ENCODE measurements at regions not wholly inside any gene's neighbourhood (a gene's known extent, or its start where the extent isn't known, plus 50 kb on each side); places are given as distances from the start of the nearest gene placed in this dataset.

GRCh38 chr4:59002148-59002547, 1892.0 kb upstream of the IGFBP7 start:
- CTCF ChIA-PET, result no interaction called here
- Histone ChIP-seq H3K4me3 (replicated peaks in 1 of 3; ENCODE audit: insufficient read depth in 1 of 3, low read depth in 1 of 3, low read length in 3 of 3) (no peak overlapping the region), H3K27ac (ENCODE audit: insufficient read depth, low read depth, low read length) (no peak overlapping the region), H3K9ac (replicated peaks; ENCODE audit: extremely low read depth, insufficient read depth, low read length) (no peak overlapping the region), H3K9me3 (replicated peaks; ENCODE audit: control insufficient read depth, insufficient read depth, low read length) (peaks cover 1% of the 10 kb centered on the region), H3K4me2 (ENCODE audit: insufficient read depth, low read length) (no peak overlapping the region), H4K20me1 (replicated peaks; ENCODE audit: control insufficient read depth, extremely low read depth, insufficient read depth, low read length) (no peaks in the 10 kb centered on the region), H3K36me3 (ENCODE audit: control insufficient read depth in 2 of 2, extremely low read depth in 1 of 2, insufficient read depth in 2 of 2, low read length in 2 of 2) (no peaks in the 10 kb centered on the region), H3K9me1 (replicated peaks; ENCODE audit: control insufficient read depth, extremely low read depth, insufficient read depth, low read length) (no peaks in the 10 kb centered on the region), H3K4me1 (ENCODE audit: control insufficient read depth, extremely low read depth, insufficient read depth, low read length) (no peaks in the 10 kb centered on the region), H3K27me3 (ENCODE audit: control insufficient read depth in 2 of 2, insufficient read depth in 2 of 2, low read length in 2 of 2) (no peaks in the 10 kb centered on the region), H2AFZ (ENCODE audit: low read depth, low read length) (no peak overlapping the region), H3K79me2 (ENCODE audit: control insufficient read depth, insufficient read depth, low read length) (no peaks in the 10 kb centered on the region)
- FAIRE-seq (no peak), DNase-seq (ENCODE audit: low read depth, low spot score) (no peak)
- POLR2A ChIA-PET, result no interaction called here
- BruUV-seq (replicated peaks), result no TSS peak
- intact Hi-C loops (cut with micrococcal nuclease), result no loop called here
- dilution Hi-C loops (cut with MboI; ENCODE audit: extremely low pct_ligation_motif_present, low sequenced_read_pairs), result no loop called here
- TF ChIP-seq GATA2 (IDR thresholded peaks at IDR 0.05; ENCODE audit: insufficient read depth, insufficient read length, low read depth, low read length) (no peak), CTCF (IDR thresholded peaks at IDR 0.05; ENCODE audit: extremely low read depth in 1 of 2, insufficient read depth in 1 of 2, low read depth in 1 of 2, low read length in 2 of 2) (no peak), MYC (IDR thresholded peaks at IDR 0.05; ENCODE audit: low read depth, low read length) (no peak), MAX (IDR thresholded peaks at IDR 0.05; ENCODE audit: insufficient read depth, insufficient read length) (no peak), POLR2A (IDR thresholded peaks at IDR 0.05; ENCODE audit: low read depth, low read length) (no peak), JUN (IDR thresholded peaks at IDR 0.05; ENCODE audit: borderline replicate concordance, insufficient read depth, insufficient read length, low read depth) (no peak), FOS (IDR thresholded peaks at IDR 0.05; ENCODE audit: borderline replicate concordance, insufficient read depth, low read length) (no peak), EZH2 (IDR thresholded peaks at IDR 0.05; ENCODE audit: borderline replicate concordance, low read depth, low read length, severe bottlenecking) (no peak), POLR2AphosphoS5 (IDR thresholded peaks at IDR 0.05; ENCODE audit: insufficient read depth, low read depth, low read length) (no peak)
